ENCODE measurements at regions not wholly inside any gene's neighbourhood (a gene's known extent, or its start where the extent isn't known, plus 50 kb on each side); places are given as distances from the start of the nearest gene placed in this dataset.
A peak's percentile ranks its signal among the peaks of the same experiment; 100 is the strongest.

GRCh38 chr11:128215238-128215882 is 372.0 kb downstream of the ETS1 start:
- H3K9me3 Mint-ChIP-seq, result peaks cover 9% of the 10 kb centered on the region
- intact Hi-C loops (cut with micrococcal nuclease), result no loop called here
- TF ChIP-seq, protein P1, sequence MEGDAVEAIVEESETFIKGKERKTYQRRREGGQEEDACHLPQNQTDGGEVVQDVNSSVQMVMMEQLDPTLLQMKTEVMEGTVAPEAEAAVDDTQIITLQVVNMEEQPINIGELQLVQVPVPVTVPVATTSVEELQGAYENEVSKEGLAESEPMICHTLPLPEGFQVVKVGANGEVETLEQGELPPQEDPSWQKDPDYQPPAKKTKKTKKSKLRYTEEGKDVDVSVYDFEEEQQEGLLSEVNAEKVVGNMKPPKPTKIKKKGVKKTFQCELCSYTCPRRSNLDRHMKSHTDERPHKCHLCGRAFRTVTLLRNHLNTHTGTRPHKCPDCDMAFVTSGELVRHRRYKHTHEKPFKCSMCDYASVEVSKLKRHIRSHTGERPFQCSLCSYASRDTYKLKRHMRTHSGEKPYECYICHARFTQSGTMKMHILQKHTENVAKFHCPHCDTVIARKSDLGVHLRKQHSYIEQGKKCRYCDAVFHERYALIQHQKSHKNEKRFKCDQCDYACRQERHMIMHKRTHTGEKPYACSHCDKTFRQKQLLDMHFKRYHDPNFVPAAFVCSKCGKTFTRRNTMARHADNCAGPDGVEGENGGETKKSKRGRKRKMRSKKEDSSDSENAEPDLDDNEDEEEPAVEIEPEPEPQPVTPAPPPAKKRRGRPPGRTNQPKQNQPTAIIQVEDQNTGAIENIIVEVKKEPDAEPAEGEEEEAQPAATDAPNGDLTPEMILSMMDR (IDR thresholded peaks at IDR 0.05), result no peak
- ATAC-seq, result no peak
- POLR2A ChIA-PET, result no interaction called here
- no peak for DNase-seq
- H3K4me1 Mint-ChIP-seq (ENCODE audit: low read depth), result peaks cover 1% of the 10 kb centered on the region
- no peak overlapping the region for H3K4me3 Mint-ChIP-seq
- CTCF ChIA-PET, result interaction anchor here (1.5 kb wide), 1 partner anchor 58 kb away, joined by 6 read pairs; no protein-coding TSS in a partner anchor
- H3K27me3 Mint-ChIP-seq, result no peaks in the 10 kb centered on the region
- H3K27ac Mint-ChIP-seq, result no peak overlapping the region
- no peaks in the 10 kb centered on the region for H3K36me3 Mint-ChIP-seq (ENCODE audit: low read depth)

DNA sequence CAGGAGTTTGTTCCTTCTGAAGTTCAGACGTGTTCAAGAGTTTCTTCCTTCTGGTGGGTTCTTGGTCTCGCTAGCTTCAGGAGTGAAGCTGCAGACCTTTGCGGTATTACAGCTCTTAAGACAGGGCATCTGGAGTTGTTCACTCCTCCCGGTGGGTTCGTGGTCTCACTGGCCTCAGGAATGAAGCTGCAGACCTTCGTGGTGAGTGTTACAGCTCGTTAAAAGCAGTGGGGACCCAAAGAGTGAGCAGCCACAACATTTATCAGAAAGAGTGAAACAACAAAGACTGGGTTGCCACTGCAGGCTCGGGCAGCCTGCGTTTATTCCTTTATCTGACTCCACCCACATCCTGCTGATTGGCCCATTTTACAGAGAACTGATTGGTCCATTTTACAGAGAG is 373.1 kb downstream of the ETS1 start:
- CTCF ChIA-PET, result interaction anchor here (1.5 kb wide), 1 partner anchor 57 kb away, joined by 6 read pairs; no protein-coding TSS in a partner anchor
- peaks cover 4% of the 10 kb centered on the region for H3K4me1 Mint-ChIP-seq (ENCODE audit: low read depth)
- no peaks in the 10 kb centered on the region for H3K36me3 Mint-ChIP-seq (ENCODE audit: low read depth)
- intact Hi-C loops (cut with micrococcal nuclease), result no loop called here
- no peak overlapping the region for H3K4me3 Mint-ChIP-seq
- H3K27me3 Mint-ChIP-seq, result no peaks in the 10 kb centered on the region
- no peak for DNase-seq
- H3K27ac Mint-ChIP-seq, result no peak overlapping the region
- TF ChIP-seq, protein P1 (IDR thresholded peaks at IDR 0.05), result no peak
- H3K9me3 Mint-ChIP-seq, result peaks cover 9% of the 10 kb centered on the region
- POLR2A ChIA-PET, result no interaction called here
- no peak for ATAC-seq

DNA sequence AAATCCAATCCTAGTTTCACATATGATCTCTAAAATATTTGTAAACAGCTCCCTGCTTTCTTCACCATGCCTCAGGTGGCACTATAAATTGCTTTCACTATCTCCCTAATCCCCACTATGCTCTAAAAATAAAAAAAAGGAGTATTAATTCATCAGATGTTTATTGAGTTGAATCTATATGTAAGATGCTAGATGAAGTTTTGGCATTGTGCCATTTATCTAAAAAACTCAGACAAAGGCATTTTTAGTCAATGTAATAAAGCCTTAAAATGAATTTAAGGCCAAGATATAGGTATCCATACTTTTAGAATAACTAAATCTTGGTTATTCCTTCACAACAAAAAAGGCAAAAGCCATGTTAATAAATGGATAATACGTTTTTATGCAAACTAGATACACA is 373.9 kb downstream of the ETS1 start:
- Mint-ChIP-seq H3K27ac (no peak overlapping the region), H3K4me3 (no peak overlapping the region), H3K36me3 (ENCODE audit: low read depth) (no peaks in the 10 kb centered on the region), H3K9me3 (peaks cover 9% of the 10 kb centered on the region), H3K4me1 (ENCODE audit: low read depth) (peaks cover 9% of the 10 kb centered on the region), H3K27me3 (no peaks in the 10 kb centered on the region)
- DNase-seq (no peak), ATAC-seq (no peak)
- intact Hi-C loops (cut with micrococcal nuclease), result no loop called here
- CTCF ChIA-PET, result interaction anchor here (1.6 kb wide), 1 partner anchor 44 kb away, joined by 3 read pairs; no protein-coding TSS in a partner anchor
- TF ChIP-seq, protein P1 (IDR thresholded peaks at IDR 0.05), result no peak
- POLR2A ChIA-PET, result interaction anchor here (0.7 kb wide), 1 partner anchor 172 kb away, joined by 4 read pairs; no protein-coding TSS in a partner anchor

- ChIA-PET POLR2A (no interaction called here), CTCF (interaction anchor here (1.6 kb wide), 1 partner anchor 43 kb away, joined by 3 read pairs; no protein-coding TSS in a partner anchor)
- Mint-ChIP-seq H3K9me3 (peaks cover 9% of the 10 kb centered on the region), H3K27ac (no peak overlapping the region), H3K4me1 (ENCODE audit: low read depth) (peaks cover 21% of the 10 kb centered on the region), H3K27me3 (no peaks in the 10 kb centered on the region), H3K36me3 (ENCODE audit: low read depth) (no peaks in the 10 kb centered on the region), H3K4me3 (no peak overlapping the region)
- intact Hi-C loops (cut with micrococcal nuclease), result no loop called here
- ATAC-seq (no peak), DNase-seq (no peak)
- TF ChIP-seq, protein P1 (IDR thresholded peaks at IDR 0.05), result no peak
Measured at GRCh38 chr11:128212324-128212723, 375.0 kb downstream of the ETS1 start.

GRCh38 chr11:128210148-128210940 is 377.0 kb downstream of the ETS1 start:
- H3K4me1 Mint-ChIP-seq (ENCODE audit: low read depth), result peaks cover 21% of the 10 kb centered on the region
- H3K9me3 Mint-ChIP-seq, result peaks cover 13% of the 10 kb centered on the region
- CTCF ChIA-PET, result interaction anchor here (1.4 kb wide), 1 partner anchor 53 kb away, joined by 5 read pairs; no protein-coding TSS in a partner anchor
- peak; percentile 70 for ATAC-seq
- peaks cover 1% of the 10 kb centered on the region for H3K36me3 Mint-ChIP-seq (ENCODE audit: low read depth)
- TF ChIP-seq, protein P1 (IDR thresholded peaks at IDR 0.05), result no peak
- intact Hi-C loops (cut with micrococcal nuclease), result no loop called here
- no peak overlapping the region for H3K4me3 Mint-ChIP-seq
- H3K27me3 Mint-ChIP-seq, result no peaks in the 10 kb centered on the region
- H3K27ac Mint-ChIP-seq, result no peak overlapping the region
- POLR2A ChIA-PET, result no interaction called here
- DNase-seq, result peak; percentile 13
